HCT116 (cell line): ENCODE measurements at regions not wholly inside any gene's neighbourhood (a gene's known extent, or its start where the extent isn't known, plus 50 kb on each side); places are given as distances from the start of the nearest gene placed in this dataset.
"Not testable (repeated sequence)": the region's sequence is repeated elsewhere in the genome, so short reads cannot be mapped to it uniquely, and the experiment has no call there.

Experiments
- CTCF ChIP-seq, 3 experiments: fragments of 200-600 bp in 1 of 3; sonication (generic) in 1 of 3; IDR thresholded peaks in 2 of 3; conservative IDR thresholded peaks in 1 of 3; 2 replicates each; pipeline ENCODE4 v1.5.1; 2012 to 2017; ENCODE audit warnings: low read depth in 2 of 3, low read length in 2 of 3, antibody characterized with exemption in 1 of 3, borderline replicate concordance in 1 of 3, control low read depth in 1 of 3, mild to moderate bottlenecking in 1 of 3, mixed read lengths in 1 of 3, mixed run types in 1 of 3, moderate library complexity in 1 of 3; ENCODE audit not compliant: insufficient read depth in 1 of 3
- EGR1 ChIP-seq: IDR thresholded peaks from 2 replicates; pipeline ENCODE4 v1.6.1; 2012; ENCODE audit warnings: low read depth
- ELF1 ChIP-seq: IDR thresholded peaks from 2 replicates; pipeline ENCODE4 v1.6.1; 2012; ENCODE audit warnings: low read depth, borderline replicate concordance
- EZH2 ChIP-seq: fragments of 200-600 bp; sonication (generic); IDR thresholded peaks from 2 replicates; pipeline ENCODE4 v1.6.1; 2017; ENCODE audit warnings: antibody characterized with exemption, mixed run types
- EZH2phosphoT487 ChIP-seq: fragments of 200-600 bp; IDR thresholded peaks from 2 replicates; pipeline ENCODE4 v1.6.1; 2018; ENCODE audit warnings: antibody characterized with exemption, borderline replicate concordance
- JUND ChIP-seq: IDR thresholded peaks from 2 replicates; pipeline ENCODE4 v1.6.1; 2012
- POLR2A ChIP-seq: IDR thresholded peaks from 2 replicates; pipeline ENCODE4 v1.7.0; 2011; ENCODE audit warnings: borderline replicate concordance; ENCODE audit not compliant: insufficient read depth, insufficient read length; ENCODE audit errors: extremely low read depth
- POLR2AphosphoS5 ChIP-seq: IDR thresholded peaks from 2 replicates; pipeline ENCODE4 v1.6.1; 2011; ENCODE audit warnings: mild to moderate bottlenecking, low read depth, low read length, moderate library complexity
- RAD21 ChIP-seq: IDR thresholded peaks from 2 replicates; pipeline ENCODE4 v1.6.1; 2012; ENCODE audit warnings: low read depth, mild to moderate bottlenecking
- REST ChIP-seq: IDR thresholded peaks from 2 replicates; pipeline ENCODE4 v1.6.1; 2012; ENCODE audit warnings: low read depth
- SIN3A ChIP-seq: IDR thresholded peaks from 2 replicates; pipeline ENCODE4 v1.6.1; 2012; ENCODE audit warnings: low read depth
- SP1 ChIP-seq: IDR thresholded peaks from 2 replicates; pipeline ENCODE4 v1.6.1; 2012; ENCODE audit warnings: low read depth
- TCF7L2 ChIP-seq: IDR thresholded peaks from 2 replicates; pipeline ENCODE4 v1.7.0; 2011; ENCODE audit warnings: borderline replicate concordance, inconsistent platforms; ENCODE audit not compliant: insufficient read depth, insufficient read length; ENCODE audit errors: extremely low read depth
- ZFX ChIP-seq: fragments of 450-650 bp; IDR thresholded peaks from 2 replicates; pipeline ENCODE4 v1.6.1; 2017

- TF ChIP-seq EZH2; CTCF (IDR thresholded peaks at IDR 0.05 in 2 of 3, conservative IDR thresholded peaks at IDR 0.05 in 1 of 3; ENCODE audit: borderline replicate concordance in 1 of 3, insufficient read depth in 1 of 3, low read depth in 2 of 3, low read length in 2 of 3); POLR2A; POLR2AphosphoS5; JUND; SP1; REST; ZFX; RAD21; SIN3A; EGR1; ELF1; EZH2phosphoT487; TCF7L2: not testable (repeated sequence)
Observed at GRCh38 chr1:146297781-146298574, 69.2 kb upstream of the NOTCH2NLA start.
